Loucy (cell line): ENCODE measurements at regions not wholly inside any gene's neighbourhood (a gene's known extent, or its start where the extent isn't known, plus 50 kb on each side); places are given as distances from the start of the nearest gene placed in this dataset.

ENCODE experiments used
- H2AFZ ChIP-seq: fragments of 200-600 bp; sonication (generic); 2 replicates; pipeline ENCODE4 v1.6.0; 2016; ENCODE audit warnings: antibody characterized with exemption, mild to moderate bottlenecking, low read length, moderate library complexity
- H3F3A ChIP-seq: fragments of 200-600 bp; 2 replicates; pipeline ENCODE4 v1.6.0; 2016; ENCODE audit warnings: antibody characterized with exemption, low read depth, mild to moderate bottlenecking
- H3K27me3 ChIP-seq: fragments of 200-600 bp; sonication (generic); 2 replicates; pipeline ENCODE4 v1.6.1; 2014; ENCODE audit warnings: low read length, mild to moderate bottlenecking; ENCODE audit not compliant: insufficient read depth, poor library complexity, severe bottlenecking
- H3K36me3 ChIP-seq: fragments of 200-600 bp; sonication (generic); 2 replicates; pipeline ENCODE4 v1.6.1; 2016; ENCODE audit warnings: low read length; ENCODE audit not compliant: insufficient read depth
- H3K4me1 ChIP-seq: fragments of 200-600 bp; sonication (generic); 2 replicates; pipeline ENCODE4 v1.5.1; 2014; ENCODE audit warnings: low read length, mild to moderate bottlenecking; ENCODE audit not compliant: insufficient read depth, poor library complexity, severe bottlenecking
- H3K4me2 ChIP-seq: fragments of 200-600 bp; sonication (generic); 2 replicates; pipeline ENCODE4 v1.6.0; 2014; ENCODE audit warnings: antibody characterized with exemption, low read length, low read depth, mild to moderate bottlenecking; ENCODE audit not compliant: poor library complexity, severe bottlenecking
- H3K4me3 ChIP-seq: fragments of 200-600 bp; sonication (generic); 2 replicates; pipeline ENCODE4 v1.5.1; 2014; ENCODE audit warnings: low read length, mild to moderate bottlenecking, mixed read lengths; ENCODE audit not compliant: poor library complexity, severe bottlenecking
- H3K79me2 ChIP-seq: fragments of 200-600 bp; sonication (generic); 2 replicates; pipeline ENCODE4 v1.6.1; 2014; ENCODE audit warnings: low read length; ENCODE audit not compliant: insufficient read depth
- H3K9ac ChIP-seq: fragments of 200-600 bp; sonication (generic); 2 replicates; pipeline ENCODE4 v1.6.0; 2014; ENCODE audit warnings: mild to moderate bottlenecking, low read depth, low read length, moderate library complexity; ENCODE audit not compliant: poor library complexity, severe bottlenecking
- H3K9me2 ChIP-seq: fragments of 200-600 bp; sonication (generic); replicated peaks from 2 replicates; pipeline ENCODE4 v1.6.1; 2016; ENCODE audit warnings: low read depth, low read length, mixed read lengths
- H3K9me3 ChIP-seq: fragments of 200-600 bp; sonication (generic); 2 replicates; pipeline ENCODE4 v1.6.1; 2014; ENCODE audit warnings: mild to moderate bottlenecking, antibody characterized with exemption, low read length, low read depth; ENCODE audit not compliant: insufficient read depth
- H4K20me1 ChIP-seq: fragments of 200-600 bp; sonication (generic); 2 replicates; pipeline ENCODE4 v1.6.0; 2014; ENCODE audit warnings: antibody characterized with exemption, low read length, mild to moderate bottlenecking; ENCODE audit not compliant: insufficient read depth, poor library complexity, severe bottlenecking
- CTCF ChIP-seq: fragments of 200-600 bp; sonication (generic); conservative IDR thresholded peaks from 2 replicates; pipeline ENCODE4 v1.5.1; 2014; ENCODE audit warnings: mild to moderate bottlenecking, antibody characterized with exemption, low read length
- EZH2phosphoT487 ChIP-seq: fragments of 200-600 bp; IDR thresholded peaks from 2 replicates; pipeline ENCODE4 v1.6.1; 2018; ENCODE audit warnings: antibody characterized with exemption, mild to moderate bottlenecking, moderate library complexity, borderline replicate concordance

GRCh38 chr14:101234999-101235334, 326.3 kb upstream of the DIO3 start:
- no peak overlapping the region for H3K4me2 ChIP-seq

DNA sequence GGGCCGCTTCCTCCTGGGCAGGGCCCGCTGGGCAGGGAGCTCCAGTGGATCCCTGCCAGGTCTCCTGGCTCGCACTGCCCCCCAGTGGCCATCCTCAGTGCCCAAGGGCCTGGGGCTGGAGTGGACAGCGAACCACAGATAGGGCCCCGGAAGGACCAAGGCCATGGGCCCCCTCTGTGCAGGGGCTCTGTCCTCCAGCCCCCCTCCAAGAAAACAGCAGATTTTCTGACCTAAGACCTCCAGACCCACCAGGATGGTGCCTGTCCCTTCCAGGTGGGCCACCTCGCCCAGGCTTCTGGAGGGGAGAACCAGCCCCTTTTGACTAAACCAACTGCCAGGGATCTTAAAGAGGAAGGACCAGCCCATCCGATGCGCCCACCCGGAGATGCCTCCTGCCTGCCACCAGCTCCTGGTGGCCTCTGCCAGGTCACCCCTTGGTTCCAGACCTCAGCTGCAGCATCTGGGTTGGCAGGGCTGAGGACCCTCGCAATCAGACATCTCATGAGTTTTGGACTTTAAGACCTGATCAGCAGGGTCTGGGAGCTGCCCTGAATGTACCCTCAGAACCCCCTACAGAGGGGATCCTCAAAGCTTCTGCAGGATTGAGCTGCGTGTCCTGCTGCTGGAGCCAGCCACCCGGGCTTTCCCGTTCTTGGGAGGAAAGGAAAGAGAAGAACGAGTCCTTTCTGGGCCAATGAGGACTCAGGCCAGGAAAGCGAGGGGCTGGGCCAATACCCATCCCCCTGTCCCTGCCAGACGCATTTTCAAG, 325.8 kb upstream of the DIO3 start:
- Histone ChIP-seq H3K4me2 (no peak overlapping the region), H3K4me1 (no peaks in the 10 kb centered on the region), H3K36me3 (no peaks in the 10 kb centered on the region), H3K27me3 (no peaks in the 10 kb centered on the region), H3K79me2 (no peaks in the 10 kb centered on the region), H4K20me1 (no peaks in the 10 kb centered on the region), H3K9me2 (no peaks in the 10 kb centered on the region), H3F3A (no peaks in the 10 kb centered on the region), H3K9ac (no peak overlapping the region), H2AFZ (no peak overlapping the region), H3K9me3 (no peaks in the 10 kb centered on the region), H3K4me3 (no peak overlapping the region)
- TF ChIP-seq CTCF (peak; percentile 86), EZH2phosphoT487 (no peak)

More at GRCh38 chr14:101234999-101235334, 326.3 kb upstream of the DIO3 start:
- Histone ChIP-seq H3K36me3 (no peaks in the 10 kb centered on the region), H3K9me2 (no peaks in the 10 kb centered on the region), H2AFZ (no peak overlapping the region), H3K79me2 (no peaks in the 10 kb centered on the region), H3K9ac (no peak overlapping the region), H3K4me1 (no peaks in the 10 kb centered on the region), H4K20me1 (no peaks in the 10 kb centered on the region), H3K4me3 (no peak overlapping the region), H3F3A (no peaks in the 10 kb centered on the region), H3K27me3 (no peaks in the 10 kb centered on the region), H3K9me3 (no peaks in the 10 kb centered on the region)
- no peak for TF ChIP-seq EZH2phosphoT487
- no peak for TF ChIP-seq CTCF

GRCh38 chr14:101236496-101237251, 324.6 kb upstream of the DIO3 start:
- no peak overlapping the region for H3K4me2 ChIP-seq
- TF ChIP-seq CTCF (no peak), EZH2phosphoT487 (no peak)

More at GRCh38 chr14:101236496-101237251, 324.6 kb upstream of the DIO3 start:
- Histone ChIP-seq H3K27me3 (no peaks in the 10 kb centered on the region), H3K79me2 (no peaks in the 10 kb centered on the region), H3K4me3 (no peak overlapping the region), H3F3A (no peaks in the 10 kb centered on the region), H2AFZ (no peak overlapping the region), H3K9ac (no peak overlapping the region), H3K4me1 (no peaks in the 10 kb centered on the region), H4K20me1 (no peaks in the 10 kb centered on the region), H3K9me3 (no peaks in the 10 kb centered on the region), H3K36me3 (no peaks in the 10 kb centered on the region), H3K9me2 (no peaks in the 10 kb centered on the region)
